HCT116 (cell line): ENCODE measurements at regions not wholly inside any gene's neighbourhood (a gene's known extent, or its start where the extent isn't known, plus 50 kb on each side); places are given as distances from the start of the nearest gene placed in this dataset.

Experiments used
- ATAC-seq: fragments of 200-7000 bp; cut with Tn5 transposase; 2 replicates; pipeline ENCODE4 v1.9.1; 2020; ENCODE audit warnings: mild to moderate bottlenecking, moderate library complexity
- BruUV-seq: library from RNA; stranded (reverse); fragments of 400-500 nt; replicated peaks from 2 replicates; lab custom pipeline; 2021; lab: Mats Ljungman, UMichigan
- CTCF ChIA-PET: fragments of 300-600 bp; sonication (Branson Sonifier 250); formaldehyde crosslinking; loops from one replicate; lab custom pipeline; 2021; ENCODE audit warnings: antibody characterized with exemption; lab: Charles Lee
- POLR2A ChIA-PET: fragments of 300-600, 350-600 bp; sonication (Branson Sonifier 250); formaldehyde crosslinking; loops from one replicate; lab custom pipeline; 2021; ENCODE audit warnings: antibody characterized with exemption; lab: Charles Lee
- RAD21 ChIA-PET, 2 experiments: fragments of 300-600 bp; sonication (Branson Sonifier 250); formaldehyde crosslinking; loops; one replicate each; lab custom pipeline; 2023; ENCODE audit warnings: low total read pairs in 2 of 2; ENCODE audit not compliant: uncharacterized antibody in 2 of 2, unreplicated experiment in 2 of 2, low non-redundant PET in 1 of 2; lab: Charles Lee
- DNase-seq: peaks from one replicate; pipeline ENCODE4 v3.0.0-alpha.2; 2010; ENCODE audit warnings: low read depth, low spot score
- H2AFZ ChIP-seq: fragments of 200-600 bp; shearing (Covaris generic), sonication (generic); 2 replicates; pipeline ENCODE4 v1.6.1; 2017; ENCODE audit warnings: low read depth, mixed run types, mixed read lengths, antibody characterized with exemption, low read length; ENCODE audit not compliant: poor library complexity, severe bottlenecking
- H3K27ac ChIP-seq: 2 replicates; pipeline ENCODE4 v1.5.1; 2012; ENCODE audit warnings: low read depth, low read length
- H3K27me3 ChIP-seq: fragments of 200-600 bp; sonication (generic); 2 replicates; pipeline ENCODE4 v1.6.1; 2016; ENCODE audit warnings: mixed run types, low read length, mixed read lengths; ENCODE audit not compliant: insufficient read depth
- H3K36me3 ChIP-seq, 2 experiments: fragments of 200-500 bp in 1 of 2; fragments of 200-600 bp in 1 of 2; sonication (Bioruptor generic) in 1 of 2; sonication (generic) in 1 of 2; 2 replicates each; pipeline versions ENCODE4 v1.5.1 to v1.6.1; 2014 to 2016; ENCODE audit warnings: low read length in 2 of 2, inconsistent platforms in 1 of 2, mixed read lengths in 1 of 2, mixed run types in 1 of 2; ENCODE audit not compliant: insufficient read depth in 2 of 2, control insufficient read depth in 1 of 2
- H3K4me1 ChIP-seq, 2 experiments: fragments of 200-600 bp in 1 of 2; sonication (generic) in 1 of 2; 2 replicates each; pipeline versions ENCODE4 v1.5.1 to v1.6.1; 2012 to 2017; ENCODE audit warnings: low read length in 2 of 2, inconsistent platforms in 1 of 2, mild to moderate bottlenecking in 1 of 2, mixed read lengths in 1 of 2, mixed run types in 1 of 2, moderate library complexity in 1 of 2; ENCODE audit not compliant: insufficient read depth in 2 of 2, control insufficient read depth in 1 of 2
- H3K4me2 ChIP-seq: fragments of 200-600 bp; sonication (generic); 2 replicates; pipeline ENCODE4 v1.6.1; 2017; ENCODE audit warnings: mixed run types, low read length, mixed read lengths
- H3K4me3 ChIP-seq, 2 experiments: fragments of 200-600 bp in 1 of 2; sonication (generic) in 1 of 2; replicated peaks in 1 of 2; 2 replicates each; pipeline ENCODE4 v1.5.1; 2011 to 2016; ENCODE audit warnings: low read length in 2 of 2, control low read depth in 1 of 2, low read depth in 1 of 2, mild to moderate bottlenecking in 1 of 2, mixed read lengths in 1 of 2, mixed run types in 1 of 2
- H3K79me2 ChIP-seq: fragments of 200-600 bp; sonication (generic); 2 replicates; pipeline ENCODE4 v1.6.1; 2017; ENCODE audit warnings: mild to moderate bottlenecking, mixed run types, low read length, moderate library complexity, mixed read lengths; ENCODE audit not compliant: insufficient read depth
- H3K9ac ChIP-seq: fragments of 200-600 bp; sonication (generic); 2 replicates; pipeline ENCODE4 v1.6.1; 2016; ENCODE audit warnings: low read length, mixed read lengths
- H3K9me2 ChIP-seq: fragments of 200-600 bp; sonication (generic), shearing (Covaris generic); 2 replicates; pipeline ENCODE4 v1.6.1; 2017; ENCODE audit warnings: mixed run types, mild to moderate bottlenecking, moderate library complexity; ENCODE audit not compliant: insufficient read depth
- H3K9me3 ChIP-seq, 2 experiments: fragments of 200-500 bp in 1 of 2; fragments of 200-600 bp in 1 of 2; sonication (Bioruptor generic) in 1 of 2; sonication (generic) in 1 of 2; 2 replicates each; pipeline ENCODE4 v1.6.1; 2014 to 2017; ENCODE audit warnings: low read length in 2 of 2, mixed read lengths in 2 of 2, inconsistent platforms in 1 of 2, low read depth in 1 of 2, mild to moderate bottlenecking in 1 of 2, mixed run types in 1 of 2, moderate library complexity in 1 of 2; ENCODE audit not compliant: control insufficient read depth in 1 of 2, insufficient read depth in 1 of 2
- H4K20me1 ChIP-seq: fragments of 200-600 bp; sonication (generic), shearing (Covaris generic); 2 replicates; pipeline ENCODE4 v1.6.1; 2017; ENCODE audit warnings: mixed run types, mild to moderate bottlenecking, moderate library complexity; ENCODE audit not compliant: insufficient read depth
- EGR1 ChIP-seq: IDR thresholded peaks from 2 replicates; pipeline ENCODE4 v1.6.1; 2012; ENCODE audit warnings: low read depth
- FOSL1 ChIP-seq: IDR thresholded peaks from 2 replicates; pipeline ENCODE4 v1.6.1; 2012; ENCODE audit warnings: low read depth
- JUND ChIP-seq: IDR thresholded peaks from 2 replicates; pipeline ENCODE4 v1.6.1; 2012
- MAX ChIP-seq: IDR thresholded peaks from 2 replicates; pipeline ENCODE4 v1.6.1; 2012
- POLR2A ChIP-seq: IDR thresholded peaks from 2 replicates; pipeline ENCODE4 v1.7.0; 2011; ENCODE audit warnings: borderline replicate concordance; ENCODE audit not compliant: insufficient read depth, insufficient read length; ENCODE audit errors: extremely low read depth
- POLR2AphosphoS5 ChIP-seq: IDR thresholded peaks from 2 replicates; pipeline ENCODE4 v1.6.1; 2011; ENCODE audit warnings: mild to moderate bottlenecking, low read depth, low read length, moderate library complexity
- RAD21 ChIP-seq: IDR thresholded peaks from 2 replicates; pipeline ENCODE4 v1.6.1; 2012; ENCODE audit warnings: low read depth, mild to moderate bottlenecking
- REST ChIP-seq: IDR thresholded peaks from 2 replicates; pipeline ENCODE4 v1.6.1; 2012; ENCODE audit warnings: low read depth
- SIN3A ChIP-seq: IDR thresholded peaks from 2 replicates; pipeline ENCODE4 v1.6.1; 2012; ENCODE audit warnings: low read depth
- YY1 ChIP-seq: IDR thresholded peaks from 2 replicates; pipeline ENCODE4 v1.6.1; 2011; ENCODE audit warnings: low read length, low read depth, moderate library complexity, mild to moderate bottlenecking; ENCODE audit not compliant: insufficient replicate concordance; ENCODE audit errors: extremely low read depth
- ZFX ChIP-seq: fragments of 450-650 bp; IDR thresholded peaks from 2 replicates; pipeline ENCODE4 v1.6.1; 2017
- ZNF274 ChIP-seq: fragments of 200-500 bp; sonication (Bioruptor generic); IDR thresholded peaks from 2 replicates; pipeline ENCODE4 v1.6.1; 2014; ENCODE audit warnings: mild to moderate bottlenecking, low read depth, low read length, inconsistent platforms
- intact Hi-C: fragments of 100-400 bp; cut with micrococcal nuclease; formaldehyde crosslinking; loops from 2 replicates; pipeline ENCODE4 v1.10.0; 2022

DNA sequence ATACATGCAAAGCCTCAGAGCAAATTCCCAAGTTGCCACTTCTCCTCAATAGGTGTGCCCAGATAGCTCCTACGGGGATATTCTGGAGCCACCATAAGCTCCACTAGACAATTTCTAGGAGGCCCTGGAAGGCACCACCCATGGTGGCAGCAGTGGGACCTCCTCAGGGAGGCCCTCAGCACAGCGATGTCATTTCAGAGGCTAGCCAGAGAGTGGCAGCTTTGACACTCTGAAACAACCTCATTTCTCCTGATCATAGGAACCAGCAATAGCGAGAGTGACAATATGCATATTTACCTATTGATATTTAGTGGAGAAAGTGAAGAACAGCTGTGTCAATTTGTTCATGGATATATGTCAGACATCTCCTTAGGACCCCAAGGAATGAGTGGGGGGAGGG, 612.3 kb downstream of the SOX5 start:
- no peak for ATAC-seq
- CTCF ChIA-PET = no interaction called here
- Histone ChIP-seq H3K36me3 (no peaks in the 10 kb centered on the region), H2AFZ (no peak overlapping the region), H3K9me3 (peaks cover 17 to 37% of the 10 kb centered on the region in 2 experiments; a peak in 2 of 4 replicates), H3K9ac (no peak overlapping the region), H3K27ac (no peak overlapping the region), H3K4me1 (no peaks in the 10 kb centered on the region), H3K27me3 (no peaks in the 10 kb centered on the region), H3K4me3 (no peak overlapping the region), H3K9me2 (no peaks in the 10 kb centered on the region), H3K4me2 (no peak overlapping the region), H4K20me1 (no peaks in the 10 kb centered on the region), H3K79me2 (no peaks in the 10 kb centered on the region)
- no TSS peak for BruUV-seq
- POLR2A ChIA-PET = no interaction called here
- no peak for DNase-seq
- RAD21 ChIA-PET = no interaction called here
- TF ChIP-seq EGR1 (no peak), REST (no peak), JUND (no peak), ZNF274 (no peak), SIN3A (no peak), YY1 (no peak), POLR2A (no peak), POLR2AphosphoS5 (no peak), MAX (no peak), FOSL1 (no peak), RAD21 (no peak), ZFX (no peak)
- intact Hi-C loops = no loop called here
